Hematopoietic multipotent progenitor cell (in vitro differentiated cells): ENCODE measurements at regions not wholly inside any gene's neighbourhood (a gene's known extent, or its start where the extent isn't known, plus 50 kb on each side); places are given as distances from the start of the nearest gene placed in this dataset.
"Not testable (repeated sequence)": the region's sequence is repeated elsewhere in the genome, so short reads cannot be mapped to it uniquely, and the experiment has no call there.

Experiments
- DNase-seq, 3 donors: peaks; one replicate each; pipeline ENCODE4 v3.0.0-alpha.2; 2011 to 2015; ENCODE audit warnings: low read depth in 2 of 3, low spot score in 2 of 3

DNA sequence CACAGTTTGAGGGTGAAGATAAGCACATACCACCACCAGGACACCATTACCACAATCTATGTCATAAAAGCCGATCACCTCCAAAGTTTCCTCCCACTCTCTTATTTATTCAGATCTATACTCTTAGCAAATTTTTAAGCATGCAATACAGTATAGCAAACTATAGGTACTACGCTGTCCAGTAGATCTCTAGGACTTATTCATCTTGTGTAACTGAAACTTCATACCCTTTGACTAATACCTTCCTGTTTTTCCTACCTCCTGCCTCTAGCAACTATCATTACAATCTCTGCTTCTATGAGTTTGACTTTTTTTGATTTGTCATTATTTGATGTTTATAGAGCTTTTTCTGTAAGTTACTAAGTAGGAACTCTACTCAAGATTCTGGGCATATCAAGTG is 84.5 kb upstream of the MANSC4 start:
- no peak for DNase-seq

DNA sequence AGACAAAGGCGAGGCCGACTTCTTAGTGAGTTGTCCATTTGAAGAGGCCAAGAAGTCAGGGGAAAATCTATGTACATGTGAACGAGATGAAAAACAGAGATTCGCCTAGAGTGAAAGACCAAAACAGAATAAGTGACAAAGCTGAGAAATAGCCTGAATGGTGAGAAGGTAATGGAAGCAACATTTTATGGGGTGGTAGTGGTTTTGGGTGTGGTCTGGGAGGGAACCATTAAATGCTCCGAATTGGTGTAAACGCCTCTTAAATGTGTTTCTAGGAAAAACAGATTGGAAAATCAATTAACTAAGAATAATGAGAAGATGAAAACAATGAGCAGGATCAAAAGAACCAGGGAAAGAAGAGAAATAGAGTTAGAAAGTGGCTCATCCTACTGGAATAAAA is 83.8 kb upstream of the MANSC4 start:
- no peak for DNase-seq

DNA sequence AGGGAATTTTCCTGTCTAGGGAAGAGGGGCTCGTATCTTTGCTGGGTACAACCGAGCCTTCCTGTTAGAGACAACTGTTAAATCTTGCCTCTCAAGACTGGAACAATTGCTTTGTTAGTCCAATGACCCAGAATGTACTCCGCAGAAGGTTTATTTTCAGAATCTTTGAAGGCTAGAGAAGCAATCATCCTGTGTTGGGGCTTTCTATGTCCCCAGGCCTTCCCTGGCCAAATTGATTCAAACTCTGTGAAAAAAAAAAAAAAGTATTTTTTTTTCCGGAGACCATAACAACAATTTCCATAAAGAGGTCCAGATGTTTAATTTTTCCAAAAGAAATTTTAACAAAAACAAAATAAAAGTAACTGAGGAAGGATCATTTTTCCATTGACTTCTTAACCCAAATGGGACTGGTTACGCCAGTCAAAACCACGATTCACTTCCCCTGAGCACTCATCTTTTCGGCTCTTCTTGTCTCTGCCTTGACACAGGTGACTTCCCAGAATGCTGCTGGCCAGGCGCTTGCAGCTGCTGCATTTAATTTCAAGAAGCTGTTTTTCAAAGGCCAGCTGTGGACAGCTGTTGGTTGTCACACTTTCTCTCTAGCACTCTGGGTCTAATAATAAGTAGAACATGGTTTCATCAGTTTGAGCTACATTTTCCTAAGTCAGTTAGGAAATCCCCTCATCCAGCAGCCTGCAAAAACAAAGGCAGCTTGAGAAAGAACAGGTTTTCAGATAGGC is 81.6 kb upstream of the MANSC4 start:
- no peak for DNase-seq

DNA sequence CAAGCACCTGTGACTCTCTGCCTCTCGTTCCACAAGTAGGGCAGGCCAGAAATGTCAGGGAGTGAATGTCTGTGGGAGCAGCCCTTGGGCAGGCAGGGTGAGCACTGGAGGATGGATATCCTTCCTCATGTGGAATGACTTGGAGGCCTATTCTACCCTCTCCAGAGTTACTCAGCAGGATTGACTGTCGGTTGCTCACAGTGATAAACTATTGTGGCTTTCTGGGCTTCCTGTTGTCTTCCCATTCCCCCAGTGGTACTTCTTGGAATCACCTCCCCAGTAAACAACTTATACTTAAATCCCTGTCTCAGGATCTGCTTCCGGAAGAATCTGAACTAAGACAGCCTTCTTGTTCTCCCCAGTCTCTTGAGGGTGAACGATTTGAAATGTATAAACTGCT is 79.6 kb upstream of the MANSC4 start:
- no peak for DNase-seq

DNA sequence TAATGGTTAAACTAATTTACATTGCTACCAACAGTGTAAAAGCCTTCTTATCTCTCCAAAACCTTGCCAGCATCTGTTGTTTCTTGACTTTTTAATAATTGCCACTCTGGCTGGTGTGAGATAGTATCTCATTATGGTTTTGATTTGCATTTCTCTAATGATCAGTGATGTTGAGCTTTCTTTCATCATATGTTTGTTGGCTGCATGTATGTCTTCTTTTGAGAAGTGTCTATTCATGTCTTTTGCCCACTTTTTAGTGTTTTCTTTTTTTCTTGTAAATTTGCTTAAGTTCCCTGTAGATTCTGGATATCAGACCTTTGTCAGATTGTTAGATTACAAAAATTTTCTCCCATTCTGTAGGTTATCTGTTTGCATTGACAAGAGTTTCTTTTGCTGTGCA is 77.0 kb upstream of the MANSC4 start:
- DNase-seq = not testable (repeated sequence)

DNA sequence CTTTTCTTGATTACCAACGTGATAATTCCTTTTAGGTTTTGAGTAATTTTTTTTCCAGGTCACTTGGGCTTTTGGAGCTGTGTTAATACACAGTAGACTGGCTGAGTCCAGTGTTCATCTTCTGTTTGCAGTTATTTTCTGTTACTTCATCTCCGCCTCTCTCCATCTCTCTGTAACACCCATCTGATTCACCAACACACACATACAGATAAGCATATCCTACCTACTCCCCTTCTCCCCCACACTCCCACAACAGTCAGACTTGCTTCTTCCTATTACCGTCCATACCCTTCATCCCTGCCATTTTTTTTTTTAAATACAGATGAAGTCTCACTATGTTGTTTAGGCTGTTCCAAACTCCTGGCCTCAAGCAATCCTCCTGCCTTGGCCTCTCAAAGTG is 72.7 kb upstream of the MANSC4 start:
- DNase-seq = no peak
